ENCODE measurements at regions not wholly inside any gene's neighbourhood (a gene's known extent, or its start where the extent isn't known, plus 50 kb on each side); places are given as distances from the start of the nearest gene placed in this dataset.
"Not testable (repeated sequence)": the region's sequence is repeated elsewhere in the genome, so short reads cannot be mapped to it uniquely, and the experiment has no call there.

DNA sequence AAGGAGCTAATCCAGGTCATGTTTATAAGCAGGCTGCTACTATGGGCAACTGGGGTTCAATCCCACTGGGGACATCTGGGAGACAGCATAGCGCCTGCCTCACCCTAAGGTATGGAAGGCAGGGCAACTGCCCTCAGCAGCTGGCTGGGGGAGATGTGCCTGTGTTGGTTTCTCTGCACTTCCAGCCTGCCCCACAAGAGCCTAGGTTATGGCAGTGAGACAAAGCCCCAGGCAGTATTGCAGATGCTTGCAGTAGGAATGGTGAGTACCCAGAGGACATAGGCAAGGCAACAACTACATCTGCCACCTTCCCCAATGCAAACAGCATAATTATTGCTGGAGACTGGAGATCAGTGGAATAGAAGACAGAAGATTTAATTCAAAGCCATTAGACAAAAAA lies 131.8 kb downstream of the NPIPA8 start:
- H3K27me3 ChIP-seq (ENCODE audit: control insufficient read depth, insufficient read depth, low read length); H3K27ac ChIP-seq (ENCODE audit: low read length); H3K36me3 ChIP-seq (ENCODE audit: control insufficient read depth, insufficient read depth, low read length); H3K4me1 ChIP-seq (ENCODE audit: control insufficient read depth, insufficient read depth, low read length); H3K9me3 ChIP-seq (ENCODE audit: control insufficient read depth, insufficient read depth, low read length); H3K4me3 ChIP-seq (ENCODE audit: low read length); DNase-seq (ENCODE audit: low read depth, low spot score): not testable (repeated sequence)
- no CpG with 5 or more reads among the region's 1 CpG for WGBS (ENCODE audit: insufficient coverage, insufficient read length)

DNA sequence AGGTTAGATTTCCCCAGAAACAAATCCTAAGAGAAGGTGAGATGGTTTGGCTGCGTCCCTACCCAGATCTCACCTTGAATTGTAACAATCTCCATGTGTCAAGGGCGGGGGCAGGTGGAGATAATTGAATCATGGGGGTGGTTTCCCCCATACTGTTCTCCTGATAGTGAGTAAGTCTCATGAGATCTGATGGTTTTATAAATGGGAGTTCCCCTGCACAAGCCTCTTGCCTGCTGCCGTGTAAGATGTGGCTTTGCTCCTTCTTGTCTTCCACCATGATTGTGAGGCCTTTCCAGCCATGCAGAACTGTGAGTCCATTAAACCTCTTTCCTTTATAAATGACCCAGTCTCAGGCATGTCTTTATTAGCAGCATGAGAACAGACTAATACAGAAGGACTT lies 132.2 kb downstream of the NPIPA8 start:
- not testable (repeated sequence) for H3K27ac ChIP-seq (ENCODE audit: low read length); H3K36me3 ChIP-seq (ENCODE audit: control insufficient read depth, insufficient read depth, low read length); H3K27me3 ChIP-seq (ENCODE audit: control insufficient read depth, insufficient read depth, low read length); H3K4me1 ChIP-seq (ENCODE audit: control insufficient read depth, insufficient read depth, low read length); H3K9me3 ChIP-seq (ENCODE audit: control insufficient read depth, insufficient read depth, low read length); H3K4me3 ChIP-seq (ENCODE audit: low read length); DNase-seq (ENCODE audit: low read depth, low spot score)
- WGBS (ENCODE audit: insufficient coverage, insufficient read length), result no CpG with 5 or more reads among the region's 3 CpGs

DNA sequence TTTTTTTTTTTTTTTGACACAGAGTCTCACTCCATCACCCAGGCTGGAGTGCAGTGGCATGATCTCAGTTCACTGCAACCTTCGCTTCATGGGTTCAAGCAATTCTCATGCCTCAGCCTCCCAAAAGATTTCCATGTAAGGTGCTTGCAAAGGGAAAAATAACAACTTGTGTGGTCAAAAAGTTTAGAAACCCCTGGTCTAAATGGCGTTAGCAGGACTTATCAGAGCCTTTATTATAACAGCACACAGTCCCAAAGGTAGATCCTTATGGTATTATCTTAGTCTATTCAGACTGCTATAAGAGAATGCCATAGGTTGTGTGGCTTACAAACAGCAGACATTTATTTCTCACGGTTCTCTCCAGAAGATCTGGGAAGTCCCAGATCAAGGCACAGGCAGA lies 135.0 kb downstream of the NPIPA8 start:
- no CpG with 5 or more reads among the region's 3 CpGs for WGBS (ENCODE audit: insufficient coverage, insufficient read length)
- DNase-seq (ENCODE audit: low read depth, low spot score); H3K9me3 ChIP-seq (ENCODE audit: control insufficient read depth, insufficient read depth, low read length): not testable (repeated sequence)

DNA sequence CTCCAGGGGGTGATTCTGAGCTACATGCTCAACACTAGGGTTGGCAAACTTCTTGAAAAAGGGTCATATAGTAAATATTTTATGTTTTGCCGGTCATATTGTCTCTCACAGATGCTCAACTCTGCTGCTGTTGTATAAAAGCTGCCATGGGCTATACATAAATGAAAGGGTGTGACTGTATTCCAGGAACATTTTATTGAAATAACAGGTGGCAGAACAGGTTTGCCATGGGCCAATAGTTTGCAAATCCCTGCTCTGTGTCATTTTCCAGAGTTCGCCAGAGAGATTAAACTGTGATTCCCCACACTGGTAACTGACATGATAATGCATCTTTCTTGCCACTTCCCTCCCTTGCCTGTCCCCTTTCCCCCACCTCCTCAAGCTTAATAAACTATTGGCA lies 144.1 kb downstream of the NPIPA8 start:
- no CpG with 5 or more reads among the region's 2 CpGs for WGBS (ENCODE audit: insufficient coverage, insufficient read length)
- not testable (repeated sequence) for H3K4me1 ChIP-seq (ENCODE audit: control insufficient read depth, insufficient read depth, low read length); DNase-seq (ENCODE audit: low read depth, low spot score); H3K4me3 ChIP-seq (ENCODE audit: low read length); H3K27me3 ChIP-seq (ENCODE audit: control insufficient read depth, insufficient read depth, low read length); H3K9me3 ChIP-seq (ENCODE audit: control insufficient read depth, insufficient read depth, low read length); H3K27ac ChIP-seq (ENCODE audit: low read length); H3K36me3 ChIP-seq (ENCODE audit: control insufficient read depth, insufficient read depth, low read length)

More for the DNA sequence above, 135.0 kb downstream of the NPIPA8 start:
- H3K36me3 ChIP-seq (ENCODE audit: control insufficient read depth, insufficient read depth, low read length); H3K4me1 ChIP-seq (ENCODE audit: control insufficient read depth, insufficient read depth, low read length); H3K4me3 ChIP-seq (ENCODE audit: low read length); H3K27me3 ChIP-seq (ENCODE audit: control insufficient read depth, insufficient read depth, low read length); H3K27ac ChIP-seq (ENCODE audit: low read length): not testable (repeated sequence)

DNA sequence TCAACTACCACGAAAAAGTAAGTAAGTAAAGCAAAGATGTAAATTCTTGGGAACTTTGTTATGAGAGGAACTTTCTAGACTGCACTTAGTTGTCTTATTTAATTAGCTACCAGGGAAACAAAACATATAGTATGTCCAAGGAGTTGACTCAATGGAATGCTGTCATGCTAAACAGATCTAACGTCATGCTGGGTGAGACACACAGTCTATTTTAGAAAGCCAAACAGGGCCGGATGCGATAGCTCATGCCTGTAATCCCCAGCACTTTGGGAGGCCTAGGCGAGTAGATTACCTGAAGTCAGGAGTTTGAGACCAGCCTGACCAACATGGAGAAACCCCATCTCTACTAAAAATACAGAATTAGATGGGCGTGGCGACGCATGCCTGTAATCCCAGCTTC lies 146.4 kb downstream of the NPIPA8 start:
- no CpG with 5 or more reads among the region's 8 CpGs for WGBS (ENCODE audit: insufficient coverage, insufficient read length)

DNA sequence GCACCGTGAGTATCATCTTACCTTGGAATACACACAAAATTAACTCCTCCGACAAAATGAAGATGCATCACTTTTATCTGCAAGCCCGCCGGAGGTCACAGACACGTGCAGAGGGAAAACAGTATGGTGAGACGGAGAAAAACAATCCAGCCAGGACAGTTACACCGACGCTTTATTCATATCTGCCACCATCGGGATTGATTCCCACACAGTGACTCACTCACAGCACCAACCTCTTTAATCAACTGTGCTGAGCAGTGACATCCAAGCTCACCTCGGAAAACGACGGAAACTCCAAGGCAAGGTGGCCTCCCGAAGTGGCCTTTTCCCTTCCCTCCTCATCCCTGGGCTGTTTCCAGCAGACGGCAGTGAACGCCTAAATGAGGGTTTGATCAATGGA lies 151.8 kb downstream of the NPIPA8 start:
- not testable (repeated sequence) for H3K27me3 ChIP-seq (ENCODE audit: control insufficient read depth, insufficient read depth, low read length); H3K9me3 ChIP-seq (ENCODE audit: control insufficient read depth, insufficient read depth, low read length); DNase-seq (ENCODE audit: low read depth, low spot score); H3K36me3 ChIP-seq (ENCODE audit: control insufficient read depth, insufficient read depth, low read length); H3K27ac ChIP-seq (ENCODE audit: low read length); H3K4me1 ChIP-seq (ENCODE audit: control insufficient read depth, insufficient read depth, low read length); H3K4me3 ChIP-seq (ENCODE audit: low read length)
- no CpG with 5 or more reads among the region's 15 CpGs for WGBS (ENCODE audit: insufficient coverage, insufficient read length)

More for the DNA sequence above, 146.4 kb downstream of the NPIPA8 start:
- not testable (repeated sequence) for H3K4me3 ChIP-seq (ENCODE audit: low read length); H3K36me3 ChIP-seq (ENCODE audit: control insufficient read depth, insufficient read depth, low read length); H3K4me1 ChIP-seq (ENCODE audit: control insufficient read depth, insufficient read depth, low read length); H3K27ac ChIP-seq (ENCODE audit: low read length); DNase-seq (ENCODE audit: low read depth, low spot score); H3K27me3 ChIP-seq (ENCODE audit: control insufficient read depth, insufficient read depth, low read length); H3K9me3 ChIP-seq (ENCODE audit: control insufficient read depth, insufficient read depth, low read length)

DNA sequence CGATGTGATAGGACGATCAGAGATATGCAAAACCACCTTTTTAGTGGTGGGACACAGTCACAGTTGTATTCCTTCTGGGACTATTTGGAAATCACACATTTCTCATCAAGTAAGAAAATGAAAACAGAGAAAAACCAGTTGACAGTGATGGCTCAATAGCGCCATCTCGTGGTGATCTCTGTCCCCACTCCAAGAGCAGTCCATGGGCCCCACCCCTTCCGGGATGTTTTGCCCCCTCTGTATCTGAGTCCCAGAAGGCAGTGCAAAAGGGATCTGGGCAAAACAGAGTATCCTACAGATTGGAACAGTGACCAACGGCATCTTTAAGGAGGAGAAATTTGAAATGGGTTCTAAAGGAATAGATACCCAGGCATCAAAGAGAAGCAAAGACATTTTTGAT lies 155.5 kb downstream of the NPIPA8 start:
- no CpG with 5 or more reads among the region's 6 CpGs for WGBS (ENCODE audit: insufficient coverage, insufficient read length)
- not testable (repeated sequence) for H3K4me3 ChIP-seq (ENCODE audit: low read length); DNase-seq (ENCODE audit: low read depth, low spot score); H3K36me3 ChIP-seq (ENCODE audit: control insufficient read depth, insufficient read depth, low read length); H3K4me1 ChIP-seq (ENCODE audit: control insufficient read depth, insufficient read depth, low read length); H3K27ac ChIP-seq (ENCODE audit: low read length); H3K9me3 ChIP-seq (ENCODE audit: control insufficient read depth, insufficient read depth, low read length); H3K27me3 ChIP-seq (ENCODE audit: control insufficient read depth, insufficient read depth, low read length)

DNA sequence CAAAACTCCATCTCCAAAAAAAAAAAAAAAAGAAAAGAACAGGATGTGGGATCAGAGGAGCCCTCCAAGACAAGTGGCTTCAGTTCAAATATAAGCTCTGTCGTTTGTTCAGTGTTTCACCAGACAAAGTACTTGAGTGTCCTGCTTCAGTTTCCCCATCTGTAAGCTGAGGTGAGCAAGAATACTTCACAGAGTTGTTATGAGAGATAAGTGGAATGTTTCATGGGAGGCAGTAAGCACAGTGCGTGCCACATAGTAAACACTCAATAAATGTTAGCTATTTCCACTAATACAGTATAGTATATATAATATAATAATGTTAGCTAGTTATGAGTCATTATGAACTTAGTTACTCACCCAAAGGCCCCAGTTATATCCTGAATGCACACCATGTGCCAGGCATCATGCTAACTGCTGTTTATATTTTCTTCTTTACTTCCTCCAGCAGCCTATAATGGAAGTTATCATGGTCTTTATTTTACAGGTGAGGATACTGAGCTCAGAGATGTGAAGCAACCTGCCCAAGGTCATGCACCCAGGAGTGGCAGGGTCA lies 162.5 kb downstream of the NPIPA8 start:
- not testable (repeated sequence) for H3K4me3 ChIP-seq (ENCODE audit: low read length); H3K9me3 ChIP-seq (ENCODE audit: control insufficient read depth, insufficient read depth, low read length); H3K36me3 ChIP-seq (ENCODE audit: control insufficient read depth, insufficient read depth, low read length); H3K4me1 ChIP-seq (ENCODE audit: control insufficient read depth, insufficient read depth, low read length); H3K27me3 ChIP-seq (ENCODE audit: control insufficient read depth, insufficient read depth, low read length); DNase-seq (ENCODE audit: low read depth, low spot score); H3K27ac ChIP-seq (ENCODE audit: low read length)
- WGBS (ENCODE audit: insufficient coverage, insufficient read length), result no CpG with 5 or more reads among the region's 2 CpGs

DNA sequence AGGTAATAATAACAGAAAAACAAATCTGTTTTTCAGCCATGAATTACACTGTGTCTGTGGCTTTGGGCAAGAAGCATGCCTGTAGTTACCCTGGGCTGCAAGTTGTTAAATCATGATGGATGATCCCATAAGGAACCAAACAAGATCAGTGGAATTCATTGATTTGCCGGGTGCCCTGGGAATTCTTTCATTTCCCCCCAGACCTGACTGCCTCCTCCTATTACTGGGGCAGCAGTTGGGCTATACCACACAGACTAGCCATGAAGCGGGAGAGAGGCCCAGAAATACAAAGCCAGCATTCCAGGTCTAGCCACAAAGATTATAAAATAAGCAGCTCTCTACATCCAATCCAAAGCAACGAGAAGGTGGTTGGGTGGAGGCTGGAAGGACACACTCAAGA lies 174.2 kb downstream of the NPIPA8 start:
- H3K27me3 ChIP-seq (ENCODE audit: control insufficient read depth, insufficient read depth, low read length); H3K4me1 ChIP-seq (ENCODE audit: control insufficient read depth, insufficient read depth, low read length); H3K9me3 ChIP-seq (ENCODE audit: control insufficient read depth, insufficient read depth, low read length); H3K4me3 ChIP-seq (ENCODE audit: low read length); DNase-seq (ENCODE audit: low read depth, low spot score); H3K27ac ChIP-seq (ENCODE audit: low read length); H3K36me3 ChIP-seq (ENCODE audit: control insufficient read depth, insufficient read depth, low read length): not testable (repeated sequence)
- no CpG with 5 or more reads among the region's 3 CpGs for WGBS (ENCODE audit: insufficient coverage, insufficient read length)

DNA sequence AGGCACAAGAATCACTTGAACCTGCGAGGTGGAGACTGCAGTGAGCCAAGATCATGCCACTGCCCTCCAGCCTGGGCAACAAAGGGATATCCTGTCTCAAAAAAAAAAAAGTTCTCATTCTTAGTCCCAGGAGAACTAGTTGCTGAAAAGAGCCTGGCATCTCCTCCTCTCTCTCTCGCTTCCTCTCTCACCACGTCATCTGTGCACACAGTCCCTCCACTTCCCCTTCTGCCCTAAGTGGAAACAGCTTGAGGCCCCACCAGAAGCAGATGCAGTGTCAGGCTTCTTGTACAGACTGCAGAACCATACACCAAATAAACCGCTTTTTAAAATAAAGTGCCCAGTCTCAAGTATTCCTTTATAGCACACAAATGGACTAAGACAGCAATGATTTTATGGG lies 175.3 kb downstream of the NPIPA8 start:
- WGBS (ENCODE audit: insufficient coverage, insufficient read length), result no CpG with 5 or more reads among the region's 4 CpGs

DNA sequence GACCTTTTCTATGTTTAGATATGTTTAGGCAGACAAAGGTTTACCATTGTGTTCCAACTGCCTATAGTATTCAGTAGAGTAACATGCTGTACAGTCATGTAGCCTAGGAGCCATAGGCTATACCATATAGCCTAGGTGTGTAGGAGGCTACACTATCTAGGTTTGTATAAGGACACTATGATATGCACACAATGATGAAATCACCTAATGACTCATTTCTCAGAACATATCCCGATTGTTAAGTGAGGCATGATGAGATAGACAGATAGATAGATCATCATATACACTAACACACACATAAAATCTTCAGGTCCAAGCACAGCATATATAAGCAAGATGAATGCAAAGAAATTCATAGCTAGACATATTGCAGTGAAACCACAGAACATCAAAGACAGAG lies 177.4 kb downstream of the NPIPA8 start:
- H3K4me3 ChIP-seq (ENCODE audit: low read length); H3K9me3 ChIP-seq (ENCODE audit: control insufficient read depth, insufficient read depth, low read length); H3K27ac ChIP-seq (ENCODE audit: low read length); H3K36me3 ChIP-seq (ENCODE audit: control insufficient read depth, insufficient read depth, low read length); DNase-seq (ENCODE audit: low read depth, low spot score); H3K4me1 ChIP-seq (ENCODE audit: control insufficient read depth, insufficient read depth, low read length); H3K27me3 ChIP-seq (ENCODE audit: control insufficient read depth, insufficient read depth, low read length): not testable (repeated sequence)
- no CpG with 5 or more reads among the region's 1 CpG for WGBS (ENCODE audit: insufficient coverage, insufficient read length)

More for the DNA sequence above, 175.3 kb downstream of the NPIPA8 start:
- H3K27ac ChIP-seq (ENCODE audit: low read length); H3K27me3 ChIP-seq (ENCODE audit: control insufficient read depth, insufficient read depth, low read length); H3K9me3 ChIP-seq (ENCODE audit: control insufficient read depth, insufficient read depth, low read length); DNase-seq (ENCODE audit: low read depth, low spot score); H3K36me3 ChIP-seq (ENCODE audit: control insufficient read depth, insufficient read depth, low read length); H3K4me1 ChIP-seq (ENCODE audit: control insufficient read depth, insufficient read depth, low read length); H3K4me3 ChIP-seq (ENCODE audit: low read length): not testable (repeated sequence)
